GM06990 (cell line): ENCODE measurements at regions not wholly inside any gene's neighbourhood (a gene's known extent, or its start where the extent isn't known, plus 50 kb on each side); places are given as distances from the start of the nearest gene placed in this dataset.

Experiments used
- DNase-seq: peaks from one replicate; pipeline ENCODE4 v3.0.0-alpha.2; 2011; ENCODE audit not compliant: insufficient read length; ENCODE audit errors: extremely low read depth
- H3K27me3 ChIP-seq: replicated peaks from 2 replicates; pipeline ENCODE4 v1.6.0; 2011; ENCODE audit warnings: low read length; ENCODE audit not compliant: control insufficient read depth, insufficient read depth
- H3K36me3 ChIP-seq: 2 replicates; pipeline ENCODE4 v1.5.1; 2011; ENCODE audit warnings: low read length; ENCODE audit not compliant: control insufficient read depth, insufficient read depth
- H3K4me3 ChIP-seq: replicated peaks from 2 replicates; pipeline ENCODE4 v1.5.1; 2011; ENCODE audit warnings: low read depth, mild to moderate bottlenecking, control low read depth, low read length
- TF ChIP-seq, protein P1 (sequence below): IDR thresholded peaks from 2 replicates; pipeline ENCODE4 v1.5.1; 2011; ENCODE audit warnings: low read length, control low read depth, mild to moderate bottlenecking, inconsistent platforms; ENCODE audit not compliant: insufficient read depth, poor library complexity, severe bottlenecking

DNA sequence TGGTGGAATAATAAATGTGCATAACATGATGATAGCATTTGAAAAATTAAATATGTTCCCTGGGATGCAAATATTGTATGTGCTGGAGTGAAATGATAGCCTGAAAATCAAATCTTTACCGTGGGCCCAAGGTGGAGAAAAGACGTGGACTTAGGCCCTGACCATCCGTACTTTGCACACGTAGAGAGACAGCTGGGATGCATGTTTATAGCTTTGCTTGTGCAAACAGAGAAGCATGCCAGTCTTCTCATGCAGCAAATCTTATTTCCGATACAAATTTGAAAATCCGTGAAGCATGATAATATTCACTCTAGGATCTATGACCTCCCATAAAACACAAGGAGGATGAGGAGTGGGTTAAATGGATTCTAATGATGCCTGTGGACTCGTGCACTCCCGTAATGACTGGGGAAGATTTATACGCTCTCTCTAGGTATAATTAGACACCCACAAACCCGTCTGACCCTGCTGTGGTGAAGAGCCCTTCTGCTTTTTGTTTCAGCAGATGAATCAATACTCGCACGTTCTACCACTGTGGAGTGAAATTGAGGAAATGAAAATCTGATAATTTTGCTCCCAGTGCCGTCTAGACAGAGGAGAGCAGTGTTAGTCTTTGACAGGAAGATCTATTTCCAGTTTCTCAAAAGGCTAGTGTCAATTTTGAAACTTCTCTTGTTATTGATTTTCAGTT, 810.3 kb upstream of the SALL3 start:
- TF ChIP-seq, protein P1, sequence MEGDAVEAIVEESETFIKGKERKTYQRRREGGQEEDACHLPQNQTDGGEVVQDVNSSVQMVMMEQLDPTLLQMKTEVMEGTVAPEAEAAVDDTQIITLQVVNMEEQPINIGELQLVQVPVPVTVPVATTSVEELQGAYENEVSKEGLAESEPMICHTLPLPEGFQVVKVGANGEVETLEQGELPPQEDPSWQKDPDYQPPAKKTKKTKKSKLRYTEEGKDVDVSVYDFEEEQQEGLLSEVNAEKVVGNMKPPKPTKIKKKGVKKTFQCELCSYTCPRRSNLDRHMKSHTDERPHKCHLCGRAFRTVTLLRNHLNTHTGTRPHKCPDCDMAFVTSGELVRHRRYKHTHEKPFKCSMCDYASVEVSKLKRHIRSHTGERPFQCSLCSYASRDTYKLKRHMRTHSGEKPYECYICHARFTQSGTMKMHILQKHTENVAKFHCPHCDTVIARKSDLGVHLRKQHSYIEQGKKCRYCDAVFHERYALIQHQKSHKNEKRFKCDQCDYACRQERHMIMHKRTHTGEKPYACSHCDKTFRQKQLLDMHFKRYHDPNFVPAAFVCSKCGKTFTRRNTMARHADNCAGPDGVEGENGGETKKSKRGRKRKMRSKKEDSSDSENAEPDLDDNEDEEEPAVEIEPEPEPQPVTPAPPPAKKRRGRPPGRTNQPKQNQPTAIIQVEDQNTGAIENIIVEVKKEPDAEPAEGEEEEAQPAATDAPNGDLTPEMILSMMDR: no peak
- Histone ChIP-seq H3K4me3 (no peak overlapping the region), H3K36me3 (no peaks in the 10 kb centered on the region), H3K27me3 (no peaks in the 10 kb centered on the region)
- no peak for DNase-seq

DNA sequence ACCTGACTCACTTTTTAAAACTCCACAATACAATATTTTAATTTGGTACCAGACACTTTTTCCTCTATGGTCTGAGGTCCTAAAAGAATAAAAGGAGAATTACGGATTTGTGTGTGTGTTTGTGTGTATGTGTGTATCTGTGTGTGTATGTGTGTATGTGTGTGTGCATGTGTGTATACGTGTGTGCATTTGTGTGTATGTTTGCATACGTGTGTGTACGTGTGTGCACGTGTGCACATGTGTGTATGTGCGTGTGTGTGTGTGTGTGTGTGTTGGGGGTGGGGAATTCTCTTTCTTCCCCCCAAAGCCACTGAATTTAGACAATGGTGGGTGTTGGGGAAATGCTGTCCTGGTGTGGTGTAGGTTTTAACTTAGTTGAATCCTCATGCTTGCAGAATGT, 807.7 kb upstream of the SALL3 start:
- Histone ChIP-seq H3K4me3 (no peak overlapping the region), H3K27me3 (no peaks in the 10 kb centered on the region), H3K36me3 (no peaks in the 10 kb centered on the region)
- TF ChIP-seq, protein P1: no peak
- no peak for DNase-seq

DNA sequence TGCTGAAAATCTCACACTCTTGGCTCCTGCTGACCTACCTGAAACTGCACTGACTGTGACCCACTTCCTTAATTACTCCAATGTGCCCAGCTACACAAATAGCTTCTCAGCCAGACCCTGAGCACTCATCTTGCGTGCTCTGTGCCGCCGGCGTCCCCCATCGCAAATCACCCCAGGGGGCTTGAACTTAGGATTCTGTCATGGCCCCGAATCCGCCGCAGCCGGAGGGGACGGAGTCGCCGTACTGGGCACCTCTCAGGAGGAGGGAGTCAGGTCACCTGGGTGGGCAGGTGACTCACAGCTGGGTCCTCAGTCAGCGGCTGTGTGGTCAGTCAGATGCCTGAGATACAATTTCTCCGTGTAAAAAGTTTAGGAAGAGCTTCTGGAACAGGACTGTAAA, 804.9 kb upstream of the SALL3 start:
- no peaks in the 10 kb centered on the region for H3K36me3 ChIP-seq

DNA sequence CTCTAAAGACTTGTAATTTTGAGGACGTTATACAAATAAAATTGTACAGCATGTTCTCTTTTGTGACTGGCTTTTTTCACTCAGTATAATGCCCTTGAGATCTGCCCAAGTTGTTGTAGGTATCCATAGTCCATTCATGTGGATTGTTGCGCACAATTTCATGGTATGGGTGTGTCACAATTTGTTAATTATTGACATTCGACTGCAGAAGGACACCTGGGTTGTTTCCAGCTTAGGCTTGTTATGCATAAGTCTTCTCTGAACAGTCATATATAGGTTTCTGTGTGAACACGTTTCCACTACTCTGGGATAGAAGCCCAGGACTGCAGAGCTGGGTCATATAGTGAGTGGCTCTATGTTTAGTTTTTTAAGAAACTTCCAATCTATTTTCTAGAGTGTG, 800.8 kb upstream of the SALL3 start:
- TF ChIP-seq, protein P1: no peak
- Histone ChIP-seq H3K27me3 (no peaks in the 10 kb centered on the region), H3K4me3 (no peak overlapping the region), H3K36me3 (no peaks in the 10 kb centered on the region)
- no peak for DNase-seq

More for the DNA sequence above, 804.9 kb upstream of the SALL3 start:
- DNase-seq: no peak
- no peaks in the 10 kb centered on the region for H3K27me3 ChIP-seq
- no peak overlapping the region for H3K4me3 ChIP-seq
- TF ChIP-seq, protein P1: no peak

DNA sequence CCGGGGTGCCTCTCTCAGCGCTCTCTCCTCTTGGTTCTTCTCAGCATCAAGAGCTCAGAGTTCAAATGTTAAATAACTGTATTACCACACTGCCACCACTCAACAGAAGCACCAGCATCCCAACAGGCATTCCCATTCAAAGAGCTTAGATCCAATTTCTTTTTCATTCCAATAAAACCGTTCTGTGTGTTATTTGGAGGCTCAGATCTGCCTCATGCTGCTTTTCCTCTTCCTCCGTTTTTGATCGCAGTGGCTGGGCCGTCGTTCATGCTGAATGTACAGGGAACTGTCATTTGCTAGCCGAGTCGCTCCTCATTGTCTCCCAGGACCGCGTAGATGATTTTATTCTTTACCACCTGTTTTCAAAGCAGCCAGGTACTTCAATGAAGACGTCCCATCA, 798.9 kb upstream of the SALL3 start:
- H3K4me3 ChIP-seq: no peak overlapping the region
- DNase-seq: no peak
- H3K36me3 ChIP-seq: no peaks in the 10 kb centered on the region
- TF ChIP-seq, protein P1: no peak
- H3K27me3 ChIP-seq: no peaks in the 10 kb centered on the region

DNA sequence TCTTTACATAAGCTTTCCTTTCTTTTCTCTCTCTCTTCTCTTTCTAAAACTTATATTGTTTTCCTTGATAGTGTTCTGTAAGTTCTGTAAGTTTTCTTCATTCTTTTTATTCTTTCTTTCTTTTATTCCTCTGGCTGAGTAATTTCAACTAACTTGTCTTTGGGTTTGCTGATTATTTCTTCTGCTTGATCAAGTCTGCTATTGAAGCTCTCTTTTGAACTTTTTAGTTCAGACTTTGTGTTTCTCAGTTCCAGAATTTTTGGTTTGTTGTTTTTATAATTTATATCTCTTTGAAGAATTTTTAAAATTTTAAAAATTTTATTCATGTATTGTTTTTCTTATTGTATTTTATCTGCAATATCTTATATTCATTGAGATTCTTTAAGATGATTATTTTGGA, 795.8 kb upstream of the SALL3 start:
- no peaks in the 10 kb centered on the region for H3K27me3 ChIP-seq
- no peak overlapping the region for H3K4me3 ChIP-seq
- H3K36me3 ChIP-seq: no peaks in the 10 kb centered on the region
- no peak for DNase-seq
- TF ChIP-seq, protein P1: no peak
